ENCODE measurements at regions not wholly inside any gene's neighbourhood (a gene's known extent, or its start where the extent isn't known, plus 50 kb on each side); places are given as distances from the start of the nearest gene placed in this dataset.

GRCh38 chr1:64392109-64392508 is 77.8 kb upstream of the CACHD1 start:
- peaks cover 0 to 6% (median 0%) of the 10 kb centered on the region in 4 donors for H3K4me1 ChIP-seq
- DNase-seq (no peak), ATAC-seq (ENCODE audit: low FRiP score in 2 of 2) (no peak)
- no peaks in the 10 kb centered on the region for H3K9me3 ChIP-seq
- H3K27ac ChIP-seq, result no peak overlapping the region
- no peak for TF ChIP-seq CTCF (IDR thresholded peaks at IDR 0.05)
- TF ChIP-seq POLR2AphosphoS5 (IDR thresholded peaks at IDR 0.05), result no peak
- no peak for TF ChIP-seq EP300 (IDR thresholded peaks at IDR 0.05)
- TF ChIP-seq POLR2A (IDR thresholded peaks at IDR 0.05), result no peak
- H3K36me3 ChIP-seq, result no peaks in the 10 kb centered on the region
- no peak overlapping the region for H3K4me3 ChIP-seq
- WGBS, 2 donors, result 62 to 81% methylated on average over 2 of the region's 2 CpGs
- H3K27me3 ChIP-seq, result no peaks in the 10 kb centered on the region

GRCh38 chr1:64393790-64394189 is 76.1 kb upstream of the CACHD1 start:
- no peaks in the 10 kb centered on the region for H3K4me1 ChIP-seq
- no peaks in the 10 kb centered on the region for H3K36me3 ChIP-seq
- ATAC-seq (ENCODE audit: low FRiP score in 2 of 2) (no peak), DNase-seq (no peak)
- H3K9me3 ChIP-seq, result no peaks in the 10 kb centered on the region
- no peak overlapping the region for H3K4me3 ChIP-seq
- WGBS, 2 donors, result 82 to 95% methylated on average over 2 of the region's 2 CpGs
- no peaks in the 10 kb centered on the region for H3K27me3 ChIP-seq
- no peak for TF ChIP-seq POLR2A (IDR thresholded peaks at IDR 0.05)
- TF ChIP-seq CTCF (IDR thresholded peaks at IDR 0.05), result no peak
- TF ChIP-seq EP300 (IDR thresholded peaks at IDR 0.05), result no peak
- TF ChIP-seq POLR2AphosphoS5 (IDR thresholded peaks at IDR 0.05), result no peak
- H3K27ac ChIP-seq, result no peak overlapping the region

- H3K27me3 ChIP-seq, result no peaks in the 10 kb centered on the region
- H3K36me3 ChIP-seq, result no peaks in the 10 kb centered on the region
- DNase-seq (no peak), ATAC-seq (ENCODE audit: low FRiP score in 2 of 2) (no peak)
- no peak overlapping the region for H3K27ac ChIP-seq
- TF ChIP-seq POLR2AphosphoS5 (IDR thresholded peaks at IDR 0.05), result no peak
- TF ChIP-seq CTCF (IDR thresholded peaks at IDR 0.05), result no peak
- TF ChIP-seq EP300 (IDR thresholded peaks at IDR 0.05), result no peak
- no peak for TF ChIP-seq POLR2A (IDR thresholded peaks at IDR 0.05)
- H3K4me1 ChIP-seq, result no peaks in the 10 kb centered on the region
- no peaks in the 10 kb centered on the region for H3K9me3 ChIP-seq
- 90 to 91% methylated on average over 4 of the region's 4 CpGs for WGBS, 2 donors
- no peak overlapping the region for H3K4me3 ChIP-seq
Measured at GRCh38 chr1:64396817-64397216, 73.1 kb upstream of the CACHD1 start.

- no peaks in the 10 kb centered on the region for H3K9me3 ChIP-seq
- H3K4me3 ChIP-seq, result no peak overlapping the region
- 79 to 80% methylated on average over 2 of the region's 2 CpGs for WGBS, 2 donors
- ATAC-seq (ENCODE audit: low FRiP score in 2 of 2) (no peak), DNase-seq (no peak)
- no peaks in the 10 kb centered on the region for H3K36me3 ChIP-seq
- H3K27ac ChIP-seq, result no peak overlapping the region
- no peaks in the 10 kb centered on the region for H3K4me1 ChIP-seq
- H3K27me3 ChIP-seq, result no peaks in the 10 kb centered on the region
- TF ChIP-seq POLR2AphosphoS5 (IDR thresholded peaks at IDR 0.05) (no peak), CTCF (IDR thresholded peaks at IDR 0.05) (no peak), POLR2A (IDR thresholded peaks at IDR 0.05) (no peak), EP300 (IDR thresholded peaks at IDR 0.05) (no peak)
Measured at GRCh38 chr1:64397541-64397940, 72.4 kb upstream of the CACHD1 start.

GRCh38 chr1:64398936-64399335 is 71.0 kb upstream of the CACHD1 start:
- no peak for TF ChIP-seq EP300 (IDR thresholded peaks at IDR 0.05)
- TF ChIP-seq CTCF (IDR thresholded peaks at IDR 0.05), result no peak
- TF ChIP-seq POLR2A (IDR thresholded peaks at IDR 0.05), result no peak
- no peak for TF ChIP-seq POLR2AphosphoS5 (IDR thresholded peaks at IDR 0.05)

More at GRCh38 chr1:64398936-64399335, 71.0 kb upstream of the CACHD1 start:
- no peak for DNase-seq
- no peak for ATAC-seq (ENCODE audit: low FRiP score in 2 of 2)
- no peaks in the 10 kb centered on the region for H3K4me1 ChIP-seq
- H3K4me3 ChIP-seq, result no peak overlapping the region
- H3K27me3 ChIP-seq, result no peaks in the 10 kb centered on the region
- H3K36me3 ChIP-seq, result no peaks in the 10 kb centered on the region
- H3K9me3 ChIP-seq, result no peaks in the 10 kb centered on the region
- H3K27ac ChIP-seq, result no peak overlapping the region
- 54 to 64% methylated on average over 5 of the region's 5 CpGs for WGBS, 2 donors

All from upper lobe of left lung (tissue), 6 donors.